Spleen (tissue), 7 donors: ENCODE measurements at regions not wholly inside any gene's neighbourhood (a gene's known extent, or its start where the extent isn't known, plus 50 kb on each side); places are given as distances from the start of the nearest gene placed in this dataset.

Experiments used
- POLR2A ChIP-seq, 3 donors: fragments of 450-650 bp; IDR thresholded peaks; one replicate each; pipeline ENCODE4 v1.5.1; 2017; ENCODE audit warnings: antibody characterized with exemption in 3 of 3, mild to moderate bottlenecking in 1 of 3
- TF ChIP-seq, protein P1 (sequence below), 11 experiments: fragments of 200-600 bp in 7 of 11; fragments of 450-650 bp in 4 of 11; sonication (generic) in 4 of 11; IDR thresholded peaks in 8 of 11; conservative IDR thresholded peaks in 3 of 11; 1 replicate in 7 of 11; 2 replicates in 4 of 11; pipeline versions ENCODE4 v1.4.0 to v1.8.0; 2016 to 2021; ENCODE audit warnings: antibody characterized with exemption in 11 of 11, inconsistent platforms in 4 of 11, mild to moderate bottlenecking in 1 of 11
- donor health status: DM: no; HTN: no; CAD: no; lungs with moderate emphysema.
- donor health status: DM: no; HTN: no; CAD: no.
- donor health status: DM: no; HTN: no; CAD: no.

- TF ChIP-seq, protein P1, sequence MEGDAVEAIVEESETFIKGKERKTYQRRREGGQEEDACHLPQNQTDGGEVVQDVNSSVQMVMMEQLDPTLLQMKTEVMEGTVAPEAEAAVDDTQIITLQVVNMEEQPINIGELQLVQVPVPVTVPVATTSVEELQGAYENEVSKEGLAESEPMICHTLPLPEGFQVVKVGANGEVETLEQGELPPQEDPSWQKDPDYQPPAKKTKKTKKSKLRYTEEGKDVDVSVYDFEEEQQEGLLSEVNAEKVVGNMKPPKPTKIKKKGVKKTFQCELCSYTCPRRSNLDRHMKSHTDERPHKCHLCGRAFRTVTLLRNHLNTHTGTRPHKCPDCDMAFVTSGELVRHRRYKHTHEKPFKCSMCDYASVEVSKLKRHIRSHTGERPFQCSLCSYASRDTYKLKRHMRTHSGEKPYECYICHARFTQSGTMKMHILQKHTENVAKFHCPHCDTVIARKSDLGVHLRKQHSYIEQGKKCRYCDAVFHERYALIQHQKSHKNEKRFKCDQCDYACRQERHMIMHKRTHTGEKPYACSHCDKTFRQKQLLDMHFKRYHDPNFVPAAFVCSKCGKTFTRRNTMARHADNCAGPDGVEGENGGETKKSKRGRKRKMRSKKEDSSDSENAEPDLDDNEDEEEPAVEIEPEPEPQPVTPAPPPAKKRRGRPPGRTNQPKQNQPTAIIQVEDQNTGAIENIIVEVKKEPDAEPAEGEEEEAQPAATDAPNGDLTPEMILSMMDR (IDR thresholded peaks at IDR 0.05 in 8 of 11, conservative IDR thresholded peaks at IDR 0.05 in 3 of 11): peak in 1 of 11 experiments; percentile 24
- TF ChIP-seq POLR2A (IDR thresholded peaks at IDR 0.05): no peak
Observed at GRCh38 chr3:107431246-107432012, 54.2 kb downstream of the CCDC54 start.
